Duodenal mucosa (tissue), 2 donors: ENCODE measurements at regions not wholly inside any gene's neighbourhood (a gene's known extent, or its start where the extent isn't known, plus 50 kb on each side); places are given as distances from the start of the nearest gene placed in this dataset.
"Not testable (repeated sequence)": the region's sequence is repeated elsewhere in the genome, so short reads cannot be mapped to it uniquely, and the experiment has no call there.

Source experiments
- H3K27ac ChIP-seq: one replicate; pipeline ENCODE4 v1.7.0; 2013; ENCODE audit warnings: low read depth, low read length
- H3K27me3 ChIP-seq, 2 donors: one replicate each; pipeline ENCODE4 v1.7.0; 2013; ENCODE audit warnings: low read length in 2 of 2, control low read depth in 1 of 2; ENCODE audit not compliant: insufficient read depth in 2 of 2, control insufficient read depth in 1 of 2
- H3K36me3 ChIP-seq, 2 donors: one replicate each; pipeline ENCODE4 v1.7.0; 2013; ENCODE audit warnings: low read length in 2 of 2, control low read depth in 1 of 2; ENCODE audit not compliant: insufficient read depth in 2 of 2, control insufficient read depth in 1 of 2
- H3K4me1 ChIP-seq, 2 donors: one replicate each; pipeline ENCODE4 v1.7.0; 2013; ENCODE audit warnings: low read length in 2 of 2, control low read depth in 1 of 2; ENCODE audit not compliant: insufficient read depth in 2 of 2, control insufficient read depth in 1 of 2
- H3K4me3 ChIP-seq, 2 donors: one replicate each; pipeline ENCODE4 v1.7.0; 2013; ENCODE audit warnings: low read length in 2 of 2, low read depth in 1 of 2
- H3K9ac ChIP-seq, 2 donors: one replicate each; pipeline ENCODE4 v1.7.0; 2013; ENCODE audit warnings: low read length in 2 of 2, low read depth in 1 of 2
- H3K9me3 ChIP-seq, 2 donors: one replicate each; pipeline ENCODE4 v1.7.0; 2013; ENCODE audit warnings: low read length in 2 of 2, control low read depth in 1 of 2; ENCODE audit not compliant: control insufficient read depth in 1 of 2

DNA sequence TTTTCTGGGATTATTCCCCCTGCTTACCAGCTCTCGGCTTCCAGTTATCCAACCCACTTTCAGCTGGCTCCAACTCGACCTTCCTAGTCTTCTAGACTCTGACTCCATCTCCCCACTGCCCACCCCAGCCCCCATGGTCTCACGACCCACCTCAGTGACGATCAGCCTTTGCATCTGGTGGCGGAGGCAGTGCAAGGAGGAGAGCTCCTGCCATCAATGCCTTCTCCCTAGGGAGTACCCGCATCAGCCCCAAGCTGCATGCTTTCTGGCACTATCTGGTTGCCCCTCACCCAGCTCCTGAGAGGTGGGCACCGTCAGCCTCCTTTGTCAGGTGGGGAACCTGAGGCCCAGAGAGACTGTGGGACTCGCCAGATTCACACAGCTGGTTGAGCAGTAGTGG, 72.6 kb upstream of the RPL38 start:
- no peaks in the 10 kb centered on the region for H3K9me3 ChIP-seq
- H3K9ac ChIP-seq, result no peak overlapping the region
- peaks cover 0 to under 1% of the 10 kb centered on the region in 2 donors for H3K27me3 ChIP-seq
- H3K36me3 ChIP-seq, result no peaks in the 10 kb centered on the region
- no peak overlapping the region for H3K27ac ChIP-seq
- peaks cover 0 to 5% of the 10 kb centered on the region in 2 donors for H3K4me1 ChIP-seq
- H3K4me3 ChIP-seq, result no peak overlapping the region

GRCh38 chr17:74132354-74132753, 71.1 kb upstream of the RPL38 start:
- Histone ChIP-seq H3K27me3 (peaks cover 3 to 5% of the 10 kb centered on the region in 2 donors), H3K36me3 (no peaks in the 10 kb centered on the region), H3K4me3 (no peak overlapping the region), H3K9ac (no peak overlapping the region), H3K4me1 (no peaks in the 10 kb centered on the region), H3K9me3 (no peaks in the 10 kb centered on the region), H3K27ac (no peak overlapping the region)

GRCh38 chr17:74133740-74134139, 69.7 kb upstream of the RPL38 start:
- Histone ChIP-seq H3K27ac (no peak overlapping the region), H3K27me3 (peaks cover 5% of the 10 kb centered on the region in 2 donors), H3K9ac (no peak overlapping the region), H3K4me1 (no peaks in the 10 kb centered on the region), H3K9me3 (no peaks in the 10 kb centered on the region), H3K4me3 (no peak overlapping the region), H3K36me3 (no peaks in the 10 kb centered on the region)

DNA sequence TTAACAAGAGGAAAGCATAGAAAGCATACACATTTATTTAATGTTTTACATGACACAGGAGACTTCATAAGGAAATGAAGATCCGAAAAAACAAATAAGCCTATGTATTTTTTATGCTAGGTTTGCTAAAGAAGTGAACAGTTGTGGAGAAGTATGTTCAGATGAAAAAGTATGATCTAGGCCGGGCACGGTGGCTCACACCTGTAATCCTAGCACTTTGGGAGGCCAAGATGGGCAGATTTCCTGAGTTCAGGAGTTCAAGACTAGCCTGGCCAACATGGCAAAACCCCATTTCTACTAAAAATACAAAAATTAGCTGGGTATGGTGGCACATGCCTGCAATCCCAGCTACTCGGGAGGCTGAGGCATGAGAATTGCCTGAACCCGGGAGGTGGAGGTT, 69.2 kb upstream of the RPL38 start:
- not testable (repeated sequence) for H3K4me1 ChIP-seq, H3K4me3 ChIP-seq, H3K27ac ChIP-seq, H3K9ac ChIP-seq, H3K9me3 ChIP-seq, H3K36me3 ChIP-seq, H3K27me3 ChIP-seq

DNA sequence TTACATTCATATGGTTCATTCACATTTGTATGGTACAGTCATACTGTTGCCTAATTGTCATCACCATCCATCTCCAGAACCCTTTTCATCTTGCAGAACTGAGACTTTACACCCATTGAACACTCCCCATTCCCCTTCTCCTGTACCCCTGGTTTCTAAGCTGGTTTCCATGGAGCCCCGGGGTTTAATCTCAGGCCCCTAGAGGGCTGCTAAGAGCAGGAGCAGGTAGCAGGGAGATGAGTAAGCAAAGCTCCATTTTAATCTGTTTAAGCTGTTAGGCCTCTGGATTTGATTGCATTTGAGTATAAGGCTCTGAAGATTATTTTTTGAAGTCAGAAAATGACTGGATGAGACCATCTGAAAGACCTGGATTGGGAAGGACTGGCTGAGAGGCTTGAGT, 68.5 kb upstream of the RPL38 start:
- Histone ChIP-seq H3K27me3 (peaks cover 5% of the 10 kb centered on the region in 2 donors), H3K27ac (no peak overlapping the region), H3K9me3 (no peaks in the 10 kb centered on the region), H3K4me1 (no peaks in the 10 kb centered on the region), H3K9ac (no peak overlapping the region), H3K4me3 (no peak overlapping the region), H3K36me3 (no peaks in the 10 kb centered on the region)

- Histone ChIP-seq H3K4me3 (no peak overlapping the region), H3K36me3 (no peaks in the 10 kb centered on the region), H3K9me3 (no peaks in the 10 kb centered on the region), H3K27me3 (peaks cover 5% of the 10 kb centered on the region in 2 donors), H3K27ac (no peak overlapping the region), H3K9ac (no peak overlapping the region), H3K4me1 (no peaks in the 10 kb centered on the region)
Measured at GRCh38 chr17:74135391-74136167, 67.9 kb upstream of the RPL38 start.

GRCh38 chr17:74137416-74137815, 66.1 kb upstream of the RPL38 start:
- H3K27me3 ChIP-seq, result peaks cover 5% of the 10 kb centered on the region in 2 donors
- H3K9ac ChIP-seq, result no peak overlapping the region
- no peaks in the 10 kb centered on the region for H3K4me1 ChIP-seq
- peaks cover 0 to 2% of the 10 kb centered on the region in 2 donors for H3K9me3 ChIP-seq
- H3K4me3 ChIP-seq, result no peak overlapping the region
- no peaks in the 10 kb centered on the region for H3K36me3 ChIP-seq
- no peak overlapping the region for H3K27ac ChIP-seq

DNA sequence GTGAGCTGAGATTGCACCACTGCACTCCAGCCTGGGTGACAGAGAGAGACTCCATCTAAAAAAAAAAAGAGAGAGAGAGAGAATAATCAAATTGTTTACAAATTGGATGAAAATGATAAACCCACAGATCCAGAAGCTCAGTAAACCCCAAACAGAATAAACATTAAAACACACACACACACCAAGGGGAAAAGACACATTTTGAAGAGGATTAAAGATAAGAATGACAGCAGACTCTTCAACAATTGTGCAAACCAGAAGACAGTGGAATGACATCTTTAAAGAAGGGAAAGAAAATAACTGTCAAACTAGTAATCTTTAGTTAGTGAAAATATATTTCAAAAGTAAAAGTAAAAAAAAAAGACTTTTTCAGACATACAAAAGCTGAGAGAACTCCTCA, 64.4 kb upstream of the RPL38 start:
- no peaks in the 10 kb centered on the region for H3K4me1 ChIP-seq
- no peak overlapping the region for H3K4me3 ChIP-seq
- H3K9me3 ChIP-seq, result peaks cover 11 to 17% of the 10 kb centered on the region in 2 donors
- H3K36me3 ChIP-seq, result no peaks in the 10 kb centered on the region
- no peak overlapping the region for H3K9ac ChIP-seq
- H3K27ac ChIP-seq, result no peak overlapping the region
- H3K27me3 ChIP-seq, result peaks cover 5% of the 10 kb centered on the region in 2 donors

- peaks cover 11 to 17% of the 10 kb centered on the region in 2 donors for H3K9me3 ChIP-seq
- no peak overlapping the region for H3K27ac ChIP-seq
- no peaks in the 10 kb centered on the region for H3K4me1 ChIP-seq
- H3K36me3 ChIP-seq, result no peaks in the 10 kb centered on the region
- no peak overlapping the region for H3K4me3 ChIP-seq
- H3K9ac ChIP-seq, result no peak overlapping the region
- H3K27me3 ChIP-seq, result peaks cover 5% of the 10 kb centered on the region in 2 donors
Measured at GRCh38 chr17:74140282-74140681, 63.2 kb upstream of the RPL38 start.

DNA sequence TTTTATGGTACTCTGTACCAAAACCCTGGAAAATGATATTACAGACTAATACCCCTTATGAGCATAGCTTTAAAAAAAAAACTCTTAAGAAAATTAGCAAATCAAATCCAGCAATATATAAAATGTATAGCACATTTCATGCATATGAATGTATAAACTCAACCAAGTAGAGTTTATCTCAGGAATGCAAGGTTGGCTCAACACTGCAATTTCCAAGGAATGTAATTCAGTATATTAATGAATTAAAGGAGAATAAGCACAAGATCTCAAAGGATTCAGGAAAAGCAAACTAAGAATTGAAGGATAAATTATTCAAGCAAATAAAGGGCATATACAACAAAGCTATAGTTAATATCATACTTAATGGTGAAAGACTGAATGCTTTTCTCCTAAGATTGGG, 61.9 kb upstream of the RPL38 start:
- Histone ChIP-seq H3K4me1 (no peaks in the 10 kb centered on the region), H3K9me3 (peaks cover 11 to 17% of the 10 kb centered on the region in 2 donors), H3K9ac (no peak overlapping the region), H3K27ac (no peak overlapping the region), H3K36me3 (no peaks in the 10 kb centered on the region), H3K27me3 (peaks cover 0 to 9% of the 10 kb centered on the region in 2 donors), H3K4me3 (no peak overlapping the region)
